ENCODE measurements at regions not wholly inside any gene's neighbourhood (a gene's known extent, or its start where the extent isn't known, plus 50 kb on each side); places are given as distances from the start of the nearest gene placed in this dataset.

GRCh38 chr18:48477348-48477747 is 61.5 kb upstream of the CTIF start:
- TF ChIP-seq CTCF (IDR thresholded peaks at IDR 0.05) (no peak), POLR2A (IDR thresholded peaks at IDR 0.05) (no peak)

Measured in ovary (tissue), 3 donors.